ENCODE measurements at regions not wholly inside any gene's neighbourhood (a gene's known extent, or its start where the extent isn't known, plus 50 kb on each side); places are given as distances from the start of the nearest gene placed in this dataset.

DNA sequence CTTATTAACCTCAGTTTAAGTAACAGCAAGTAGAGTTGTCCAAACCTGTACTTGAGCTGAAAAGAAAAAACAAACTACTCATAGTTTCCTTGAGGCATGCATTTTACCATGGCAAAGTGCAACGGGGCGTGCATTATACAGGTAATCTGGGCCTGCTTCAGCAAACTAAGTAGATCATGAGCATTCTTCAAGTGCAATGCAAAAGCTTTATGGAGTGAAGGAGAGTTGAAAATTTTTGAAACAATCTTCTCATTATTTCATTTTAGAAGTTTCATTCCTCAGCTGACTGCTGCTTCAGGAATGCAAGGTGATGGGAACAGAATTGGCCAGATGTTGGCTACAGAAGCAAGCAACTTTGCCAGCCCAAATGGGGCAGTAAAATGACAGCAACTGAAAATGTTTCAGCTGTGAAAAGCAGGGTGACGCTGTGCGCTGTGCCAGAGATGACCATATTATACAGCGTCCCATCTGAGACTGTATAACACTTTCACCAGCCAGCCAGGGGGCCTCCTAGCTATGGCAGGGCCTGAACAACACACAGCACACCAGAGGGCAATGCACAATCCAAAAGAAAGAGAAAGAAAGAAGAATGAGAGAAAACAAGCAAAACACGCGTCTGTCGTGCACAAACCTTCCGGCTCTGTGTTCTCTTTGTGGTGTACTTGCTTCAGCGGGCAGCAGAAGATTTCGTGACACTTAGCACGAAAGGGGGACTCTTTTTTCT, 145.5 kb upstream of the FGF13 start:
- TF ChIP-seq ZNF263 (CRISPR knock-in tag; IDR thresholded peaks at IDR 0.05; ENCODE audit: low read depth), result no peak
- TF ChIP-seq FOXK1 (CRISPR knock-in tag; IDR thresholded peaks at IDR 0.05), result no peak
- TF ChIP-seq, protein P1, sequence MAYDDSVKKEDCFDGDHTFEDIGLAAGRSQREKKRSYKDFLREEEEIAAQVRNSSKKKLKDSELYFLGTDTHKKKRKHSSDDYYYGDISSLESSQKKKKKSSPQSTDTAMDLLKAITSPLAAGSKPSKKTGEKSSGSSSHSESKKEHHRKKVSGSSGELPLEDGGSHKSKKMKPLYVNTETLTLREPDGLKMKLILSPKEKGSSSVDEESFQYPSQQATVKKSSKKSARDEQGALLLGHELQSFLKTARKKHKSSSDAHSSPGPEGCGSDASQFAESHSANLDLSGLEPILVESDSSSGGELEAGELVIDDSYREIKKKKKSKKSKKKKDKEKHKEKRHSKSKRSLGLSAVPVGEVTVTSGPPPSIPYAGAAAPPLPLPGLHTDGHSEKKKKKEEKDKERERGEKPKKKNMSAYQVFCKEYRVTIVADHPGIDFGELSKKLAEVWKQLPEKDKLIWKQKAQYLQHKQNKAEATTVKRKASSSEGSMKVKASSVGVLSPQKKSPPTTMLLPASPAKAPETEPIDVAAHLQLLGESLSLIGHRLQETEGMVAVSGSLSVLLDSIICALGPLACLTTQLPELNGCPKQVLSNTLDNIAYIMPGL (CRISPR knock-in tag; IDR thresholded peaks at IDR 0.05), result no peak
- TF ChIP-seq, protein P2, sequence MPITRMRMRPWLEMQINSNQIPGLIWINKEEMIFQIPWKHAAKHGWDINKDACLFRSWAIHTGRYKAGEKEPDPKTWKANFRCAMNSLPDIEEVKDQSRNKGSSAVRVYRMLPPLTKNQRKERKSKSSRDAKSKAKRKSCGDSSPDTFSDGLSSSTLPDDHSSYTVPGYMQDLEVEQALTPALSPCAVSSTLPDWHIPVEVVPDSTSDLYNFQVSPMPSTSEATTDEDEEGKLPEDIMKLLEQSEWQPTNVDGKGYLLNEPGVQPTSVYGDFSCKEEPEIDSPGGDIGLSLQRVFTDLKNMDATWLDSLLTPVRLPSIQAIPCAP (CRISPR knock-in tag; IDR thresholded peaks at IDR 0.05), result no peak
- TF ChIP-seq SOX15 (CRISPR knock-in tag; IDR thresholded peaks at IDR 0.05), result no peak
- TF ChIP-seq, protein P3, sequence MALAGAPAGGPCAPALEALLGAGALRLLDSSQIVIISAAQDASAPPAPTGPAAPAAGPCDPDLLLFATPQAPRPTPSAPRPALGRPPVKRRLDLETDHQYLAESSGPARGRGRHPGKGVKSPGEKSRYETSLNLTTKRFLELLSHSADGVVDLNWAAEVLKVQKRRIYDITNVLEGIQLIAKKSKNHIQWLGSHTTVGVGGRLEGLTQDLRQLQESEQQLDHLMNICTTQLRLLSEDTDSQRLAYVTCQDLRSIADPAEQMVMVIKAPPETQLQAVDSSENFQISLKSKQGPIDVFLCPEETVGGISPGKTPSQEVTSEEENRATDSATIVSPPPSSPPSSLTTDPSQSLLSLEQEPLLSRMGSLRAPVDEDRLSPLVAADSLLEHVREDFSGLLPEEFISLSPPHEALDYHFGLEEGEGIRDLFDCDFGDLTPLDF (CRISPR knock-in tag; IDR thresholded peaks at IDR 0.05), result no peak
- TF ChIP-seq, protein P4, sequence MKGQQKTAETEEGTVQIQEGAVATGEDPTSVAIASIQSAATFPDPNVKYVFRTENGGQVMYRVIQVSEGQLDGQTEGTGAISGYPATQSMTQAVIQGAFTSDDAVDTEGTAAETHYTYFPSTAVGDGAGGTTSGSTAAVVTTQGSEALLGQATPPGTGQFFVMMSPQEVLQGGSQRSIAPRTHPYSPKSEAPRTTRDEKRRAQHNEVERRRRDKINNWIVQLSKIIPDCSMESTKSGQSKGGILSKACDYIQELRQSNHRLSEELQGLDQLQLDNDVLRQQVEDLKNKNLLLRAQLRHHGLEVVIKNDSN (CRISPR knock-in tag; IDR thresholded peaks at IDR 0.05), result no peak

Data from WTC11 (cell line).